Gastrocnemius medialis (tissue), 4 donors: ENCODE measurements at regions not wholly inside any gene's neighbourhood (a gene's known extent, or its start where the extent isn't known, plus 50 kb on each side); places are given as distances from the start of the nearest gene placed in this dataset.

ENCODE experiments used
- POLR2A ChIP-seq, 2 donors: fragments of 450-650 bp; IDR thresholded peaks; one replicate each; pipeline ENCODE4 v1.6.1; 2017; ENCODE audit warnings: antibody characterized with exemption in 2 of 2, mild to moderate bottlenecking in 2 of 2, moderate library complexity in 2 of 2
- TF ChIP-seq, protein P1 (sequence below), 5 experiments: fragments of 450-650 bp in 3 of 5; fragments of 200-600 bp in 2 of 5; sonication (generic) in 2 of 5; IDR thresholded peaks in 4 of 5; conservative IDR thresholded peaks in 1 of 5; 1 replicate in 4 of 5; 2 replicates in 1 of 5; pipeline ENCODE4 v1.5.1; 2016 to 2019; ENCODE audit warnings: antibody characterized with exemption in 5 of 5, mild to moderate bottlenecking in 3 of 5, moderate library complexity in 3 of 5

DNA sequence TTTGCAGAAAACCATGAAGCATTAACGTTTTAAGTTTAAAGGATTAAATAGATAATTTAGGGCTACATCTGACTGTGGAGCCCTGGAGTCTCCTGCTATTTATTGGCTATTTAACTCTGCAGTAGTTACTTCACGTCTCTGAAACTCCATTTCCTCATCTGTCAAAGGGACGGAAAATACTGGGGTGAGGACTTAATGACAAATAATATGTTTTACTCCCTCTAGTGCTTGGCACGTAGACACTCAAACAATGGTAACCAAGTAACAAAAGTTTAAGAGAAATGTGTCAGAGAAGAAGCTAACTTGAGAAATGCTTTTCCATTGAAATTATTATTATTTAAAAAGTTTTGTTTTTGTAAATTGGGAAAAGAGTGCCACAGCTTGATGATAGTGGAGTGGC, 130.7 kb upstream of the RCN1 start:
- TF ChIP-seq, protein P1, sequence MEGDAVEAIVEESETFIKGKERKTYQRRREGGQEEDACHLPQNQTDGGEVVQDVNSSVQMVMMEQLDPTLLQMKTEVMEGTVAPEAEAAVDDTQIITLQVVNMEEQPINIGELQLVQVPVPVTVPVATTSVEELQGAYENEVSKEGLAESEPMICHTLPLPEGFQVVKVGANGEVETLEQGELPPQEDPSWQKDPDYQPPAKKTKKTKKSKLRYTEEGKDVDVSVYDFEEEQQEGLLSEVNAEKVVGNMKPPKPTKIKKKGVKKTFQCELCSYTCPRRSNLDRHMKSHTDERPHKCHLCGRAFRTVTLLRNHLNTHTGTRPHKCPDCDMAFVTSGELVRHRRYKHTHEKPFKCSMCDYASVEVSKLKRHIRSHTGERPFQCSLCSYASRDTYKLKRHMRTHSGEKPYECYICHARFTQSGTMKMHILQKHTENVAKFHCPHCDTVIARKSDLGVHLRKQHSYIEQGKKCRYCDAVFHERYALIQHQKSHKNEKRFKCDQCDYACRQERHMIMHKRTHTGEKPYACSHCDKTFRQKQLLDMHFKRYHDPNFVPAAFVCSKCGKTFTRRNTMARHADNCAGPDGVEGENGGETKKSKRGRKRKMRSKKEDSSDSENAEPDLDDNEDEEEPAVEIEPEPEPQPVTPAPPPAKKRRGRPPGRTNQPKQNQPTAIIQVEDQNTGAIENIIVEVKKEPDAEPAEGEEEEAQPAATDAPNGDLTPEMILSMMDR (IDR thresholded peaks at IDR 0.05 in 4 of 5, conservative IDR thresholded peaks at IDR 0.05 in 1 of 5): no peak
- no peak for TF ChIP-seq POLR2A (IDR thresholded peaks at IDR 0.05)
